HG02763 (cell line): ENCODE measurements at regions not wholly inside any gene's neighbourhood (a gene's known extent, or its start where the extent isn't known, plus 50 kb on each side); places are given as distances from the start of the nearest gene placed in this dataset.
A peak's percentile ranks its signal among the peaks of the same experiment; 100 is the strongest.
"Not testable (repeated sequence)": the region's sequence is repeated elsewhere in the genome, so short reads cannot be mapped to it uniquely, and the experiment has no call there.

Experiments
- ATAC-seq: cut with Tn5 transposase; IDR thresholded peaks from one replicate; pipeline ENCODE4 v1.9.1; 2021; ENCODE audit warnings: mild to moderate bottlenecking, moderate library complexity; ENCODE audit not compliant: unreplicated experiment

DNA sequence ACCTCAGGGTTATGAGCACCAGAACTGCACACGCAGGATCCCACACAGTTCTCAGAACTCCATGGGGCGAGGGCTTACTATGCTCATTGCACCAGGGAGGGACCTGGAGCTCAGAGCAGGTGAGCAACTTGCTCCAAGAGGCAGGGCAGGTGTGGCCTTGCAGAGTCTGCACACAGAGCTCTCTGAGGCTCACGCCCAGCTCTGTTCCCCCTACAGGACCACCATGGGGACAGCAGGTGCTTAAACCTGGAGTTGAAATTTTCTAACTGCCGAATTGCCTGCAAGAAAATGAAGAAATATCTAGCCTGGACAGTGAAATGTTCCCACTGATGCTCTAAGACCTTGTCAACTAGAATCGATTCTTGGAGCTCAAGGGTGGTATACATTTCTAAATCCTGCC, 49.9 kb upstream of the MSMB start:
- not testable (repeated sequence) for ATAC-seq

DNA sequence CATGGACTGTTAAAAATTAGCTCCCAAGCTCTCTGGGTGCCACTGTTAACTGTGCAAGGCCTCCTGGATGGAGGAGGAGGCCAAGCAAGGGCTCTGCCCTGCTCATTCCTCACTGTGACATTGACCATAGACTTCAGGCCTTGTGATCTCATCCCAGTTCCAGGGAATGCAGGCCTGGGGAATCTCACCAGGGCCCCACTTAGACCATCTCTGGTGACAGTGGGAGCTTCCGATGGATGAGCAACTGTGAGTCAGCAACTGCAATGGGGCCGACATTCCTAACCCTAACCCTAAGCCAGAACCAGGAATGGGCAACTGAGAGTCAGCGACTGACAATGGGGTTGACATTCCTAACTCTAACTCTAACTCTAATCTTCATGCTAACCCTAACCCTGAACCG, 50.4 kb upstream of the MSMB start:
- no peak for ATAC-seq

DNA sequence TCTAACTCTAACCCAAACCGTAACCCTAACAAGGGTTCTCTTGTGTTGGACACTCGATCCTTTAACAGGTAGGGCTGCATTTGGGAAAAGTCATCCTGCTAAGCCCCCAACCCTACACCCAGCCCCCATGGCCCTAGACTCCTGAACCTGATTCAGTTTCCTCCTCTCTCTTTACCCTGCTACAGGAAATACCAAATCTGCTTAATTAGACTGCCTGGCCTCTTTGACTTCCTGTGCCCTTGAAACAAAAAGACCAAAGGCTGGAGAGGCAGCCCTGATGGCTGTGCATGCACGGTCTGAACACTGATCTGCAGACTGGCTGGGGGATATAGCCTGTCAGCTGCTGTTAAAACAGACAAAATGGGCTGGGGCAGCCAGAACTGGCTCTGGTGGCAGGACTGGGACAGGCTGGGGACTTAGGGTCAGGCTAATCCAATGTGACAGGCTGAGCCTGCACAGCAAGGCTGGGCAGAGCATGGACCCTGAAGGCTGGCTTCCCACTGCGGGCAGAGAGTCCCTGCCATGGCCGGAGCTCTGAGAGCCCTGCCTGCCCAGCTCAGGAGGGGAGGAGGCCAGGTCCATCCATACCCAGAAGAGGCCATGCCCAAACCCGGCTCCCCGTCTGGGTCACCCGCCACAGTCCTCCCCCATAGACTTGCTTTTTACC, 51.0 kb upstream of the MSMB start:
- no peak for ATAC-seq

DNA sequence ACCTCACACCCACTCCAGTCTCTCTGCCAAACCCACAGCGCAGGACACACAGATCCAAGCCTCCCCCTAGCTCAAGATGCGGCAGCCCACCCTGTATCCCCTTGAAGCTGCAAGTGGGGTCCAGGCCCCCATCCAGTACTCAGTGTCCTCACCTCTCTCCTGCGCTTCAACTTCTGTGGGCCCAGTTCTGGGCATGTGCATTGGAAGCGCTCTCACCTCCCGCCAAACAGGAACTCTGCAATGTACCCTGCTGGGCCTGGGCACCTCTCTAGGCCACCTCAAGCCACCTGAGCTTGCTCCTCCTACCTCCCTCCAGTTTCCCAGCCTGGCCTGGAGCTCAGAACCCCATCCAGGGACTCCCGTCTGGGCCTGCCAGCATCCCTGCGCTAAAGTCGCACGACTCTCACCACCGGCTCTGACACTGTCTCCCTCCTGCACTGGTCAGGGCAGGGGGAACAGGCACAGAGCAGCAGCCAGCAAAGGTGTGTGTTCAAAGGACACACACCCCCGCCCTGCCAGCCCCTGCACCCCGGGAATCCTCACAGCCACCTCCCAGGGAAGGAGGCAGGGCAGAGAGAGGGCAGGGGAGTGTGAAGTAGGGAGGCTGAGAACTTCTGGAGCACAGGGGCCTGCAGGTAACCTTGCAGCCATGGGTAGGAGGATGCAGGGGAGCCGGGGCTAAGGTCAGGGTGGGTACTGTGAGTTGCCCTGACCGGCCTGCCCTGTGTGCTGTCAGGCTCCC, 51.7 kb upstream of the MSMB start:
- ATAC-seq, result no peak

DNA sequence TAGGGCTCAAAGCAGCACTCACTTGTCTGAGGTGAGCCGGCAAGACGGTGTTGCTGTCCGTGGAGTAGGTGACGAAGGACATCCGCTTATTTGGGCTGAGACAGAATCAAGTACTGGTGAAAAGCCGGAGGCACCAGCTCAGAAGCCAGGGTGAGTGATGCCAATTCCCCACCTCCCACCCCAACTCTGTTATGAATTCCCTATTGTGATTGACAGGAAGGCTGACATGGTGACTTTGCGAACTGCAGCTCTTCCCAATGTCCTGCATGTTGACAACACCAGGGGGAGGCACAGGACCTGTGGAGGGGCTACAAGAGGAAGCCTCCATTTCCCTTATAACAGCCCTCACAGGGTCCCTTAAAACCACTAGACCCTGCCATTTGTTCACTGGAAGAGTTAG, 52.3 kb upstream of the MSMB start:
- ATAC-seq, result no peak

DNA sequence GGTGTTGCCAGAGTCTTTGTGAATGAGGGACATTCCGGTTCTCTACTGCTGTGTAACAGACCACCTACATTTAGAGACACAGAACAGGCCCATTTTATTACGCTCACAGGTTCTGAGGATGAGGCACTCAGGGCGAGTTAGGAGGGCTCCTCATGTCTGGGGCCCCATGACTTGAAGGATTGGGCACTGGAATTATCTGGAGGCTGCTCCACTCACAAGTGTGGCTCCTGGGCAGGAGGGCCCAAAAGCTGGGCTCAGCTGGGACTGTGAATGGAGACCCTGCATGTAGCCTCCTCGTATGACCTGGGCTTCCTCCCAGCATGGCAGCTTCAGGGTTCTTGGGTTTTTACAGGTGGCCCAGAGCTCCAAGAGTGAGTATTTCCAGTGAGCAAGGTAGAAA, 52.9 kb upstream of the MSMB start:
- not testable (repeated sequence) for ATAC-seq

DNA sequence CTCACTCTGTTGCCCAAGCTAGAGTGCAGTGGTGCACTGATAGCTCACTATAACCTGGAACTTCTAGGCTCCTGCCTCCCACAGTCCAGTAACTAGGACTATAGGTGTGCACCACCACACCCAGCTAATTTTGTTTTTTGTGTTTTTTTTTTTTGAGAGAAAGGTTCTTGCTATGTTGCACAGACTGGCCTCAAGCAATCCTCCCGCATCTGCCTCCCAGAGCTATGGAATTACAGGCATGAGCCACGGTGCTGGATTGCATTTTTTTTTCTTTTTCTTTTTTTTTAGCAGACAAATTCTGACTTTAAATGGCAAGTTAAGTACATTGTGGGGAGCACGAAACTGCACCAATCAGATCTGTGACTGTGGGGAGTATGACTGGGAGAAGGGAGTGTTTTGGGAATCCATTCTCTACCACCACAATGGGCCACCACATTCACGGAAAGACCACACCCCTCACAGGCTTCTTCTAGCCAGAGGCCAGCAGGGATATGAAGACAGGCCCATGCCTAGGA, 58.1 kb upstream of the MSMB start:
- ATAC-seq, result no peak

DNA sequence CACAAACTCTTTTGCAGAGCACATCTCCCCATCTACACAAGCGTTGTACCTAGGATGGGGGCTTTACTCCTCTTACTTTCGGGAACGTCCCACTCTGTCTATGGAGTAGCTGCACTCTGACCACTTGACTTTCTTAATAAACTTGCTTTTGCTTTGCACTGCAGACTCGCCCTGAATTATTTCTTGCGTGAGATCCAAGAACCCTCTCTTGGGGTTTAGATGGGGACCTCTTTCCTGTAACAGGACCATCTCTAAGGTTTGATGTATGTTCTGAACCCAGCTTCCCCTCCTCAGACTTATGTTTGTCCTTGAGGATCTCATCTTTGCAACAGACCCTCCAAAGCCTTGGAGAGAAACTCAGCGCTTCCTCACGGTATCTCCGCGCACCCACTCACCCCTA, 59.3 kb upstream of the MSMB start:
- ATAC-seq, result not testable (repeated sequence)

DNA sequence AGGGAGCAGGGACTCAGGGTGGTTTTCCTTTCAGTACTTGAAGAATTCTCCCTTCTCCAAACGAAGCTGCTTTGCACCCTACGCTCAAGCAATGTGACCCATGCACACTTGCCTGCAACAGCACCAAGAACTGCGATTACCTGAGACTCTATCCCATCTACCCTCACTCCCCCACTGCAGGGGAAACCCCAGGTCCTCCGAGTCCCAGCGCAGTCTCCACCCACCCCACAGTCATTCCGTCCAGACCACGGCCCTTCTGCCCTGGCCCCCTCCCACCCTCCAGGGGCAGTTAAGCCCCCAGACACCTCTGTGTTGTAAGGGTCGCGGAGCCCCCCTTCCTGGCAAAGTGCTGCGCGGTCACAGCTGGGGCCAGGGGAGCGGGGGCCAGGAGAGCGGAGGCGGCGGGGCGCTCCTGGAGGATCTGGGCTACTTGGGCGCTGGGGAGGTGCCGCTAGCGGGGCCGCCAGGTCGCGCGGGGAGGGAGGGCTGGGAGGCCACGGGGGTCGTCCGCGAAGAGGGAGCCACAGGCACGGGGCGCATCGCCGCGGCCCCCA, 59.9 kb upstream of the MSMB start:
- ATAC-seq, result peak; percentile 18

DNA sequence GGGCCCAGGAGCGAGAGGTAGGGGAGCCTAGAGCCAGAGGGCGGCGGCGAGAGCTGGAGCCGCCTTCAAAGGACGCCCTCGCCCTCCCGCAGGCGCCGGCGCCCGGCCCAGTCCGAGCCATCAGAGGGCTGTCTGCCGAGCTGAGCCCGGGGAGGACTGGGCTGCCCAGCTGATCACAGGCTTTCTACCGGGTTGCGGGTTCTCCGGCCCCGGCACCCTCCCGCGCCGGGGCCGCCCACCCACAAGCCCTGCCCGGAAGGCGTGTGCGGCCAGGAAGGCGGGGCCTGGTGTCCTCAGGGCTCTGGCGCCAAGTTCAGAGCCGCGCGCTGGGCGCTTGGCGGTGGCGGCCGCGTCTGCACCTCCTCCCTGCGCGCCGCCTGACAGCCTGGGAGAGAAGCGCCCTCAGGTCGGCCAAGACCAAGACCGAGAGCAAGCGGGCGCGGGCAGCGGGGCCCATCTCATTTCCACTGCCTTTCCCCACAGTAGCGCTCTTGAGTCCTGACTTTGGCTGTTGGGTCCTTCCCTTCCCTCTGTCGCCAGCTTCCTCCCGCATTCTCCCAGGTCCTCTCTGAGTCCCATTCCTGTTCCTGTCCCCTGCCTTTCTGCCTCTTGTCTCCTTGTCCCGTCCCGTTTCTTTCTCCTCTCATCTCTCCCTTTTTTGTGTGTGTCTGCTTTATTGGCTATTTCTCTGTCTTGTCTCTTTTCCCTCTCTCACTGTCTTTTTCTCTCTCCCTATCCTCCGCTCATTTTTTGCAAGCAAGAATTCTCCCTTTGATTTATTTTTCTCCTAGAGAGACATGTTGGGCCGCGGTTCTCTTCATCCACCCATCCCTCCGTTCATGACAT, 60.6 kb upstream of the MSMB start:
- ATAC-seq, result peak; percentile 91

DNA sequence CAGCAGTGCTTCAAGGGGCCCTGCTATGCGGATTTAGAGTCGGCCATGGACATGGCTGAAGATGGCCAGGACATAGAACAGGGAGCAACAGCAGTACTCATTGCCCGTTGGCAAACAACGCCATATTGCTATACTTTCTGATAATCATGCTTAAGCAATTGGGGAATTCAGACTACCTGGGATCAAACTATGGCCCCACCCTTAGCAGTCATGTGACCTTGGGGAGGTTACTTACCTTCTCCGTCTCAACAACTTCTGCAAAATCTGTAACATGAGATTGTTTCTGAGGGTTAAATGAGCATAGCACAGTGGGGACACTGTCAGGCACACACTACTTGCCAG, 62.1 kb upstream of the MSMB start:
- ATAC-seq, result not testable (repeated sequence)

DNA sequence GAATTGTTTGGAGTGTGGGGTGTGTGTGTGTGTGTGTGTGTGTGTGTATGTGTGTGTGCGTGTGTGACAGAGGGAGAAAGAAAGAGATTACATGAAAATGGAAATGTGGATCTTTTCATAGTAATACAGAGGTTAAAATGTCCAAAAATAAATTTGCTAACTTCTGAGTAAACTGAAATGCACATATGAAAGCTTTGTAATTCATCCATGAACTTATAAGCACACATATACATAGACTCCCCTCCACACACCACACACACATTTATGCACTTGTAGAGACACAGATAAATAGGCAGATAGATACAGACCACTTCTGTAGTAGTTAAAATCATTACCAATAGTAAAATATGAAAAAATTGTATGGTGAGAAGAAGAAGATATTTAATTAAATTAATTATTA, 108.2 kb upstream of the MSMB start:
- ATAC-seq, result not testable (repeated sequence)

DNA sequence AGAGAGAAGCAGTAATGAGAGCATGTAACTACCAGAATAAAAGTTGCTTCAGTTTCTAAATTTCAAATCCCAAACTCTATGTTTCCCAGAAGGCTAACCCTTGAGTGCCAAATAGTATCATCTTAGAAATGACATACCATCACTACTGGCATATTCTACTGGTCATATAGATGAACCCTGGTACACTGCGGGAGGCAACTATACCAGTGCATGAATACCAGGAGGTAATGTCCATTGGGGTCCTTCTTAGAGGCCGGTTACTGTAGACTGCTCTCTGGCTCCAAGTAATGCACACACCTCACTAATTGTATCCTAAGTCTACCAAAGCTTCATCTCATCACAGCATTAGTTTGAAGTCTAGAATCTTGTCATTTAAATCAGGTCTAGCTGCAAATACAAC, 108.6 kb upstream of the MSMB start:
- not testable (repeated sequence) for ATAC-seq

DNA sequence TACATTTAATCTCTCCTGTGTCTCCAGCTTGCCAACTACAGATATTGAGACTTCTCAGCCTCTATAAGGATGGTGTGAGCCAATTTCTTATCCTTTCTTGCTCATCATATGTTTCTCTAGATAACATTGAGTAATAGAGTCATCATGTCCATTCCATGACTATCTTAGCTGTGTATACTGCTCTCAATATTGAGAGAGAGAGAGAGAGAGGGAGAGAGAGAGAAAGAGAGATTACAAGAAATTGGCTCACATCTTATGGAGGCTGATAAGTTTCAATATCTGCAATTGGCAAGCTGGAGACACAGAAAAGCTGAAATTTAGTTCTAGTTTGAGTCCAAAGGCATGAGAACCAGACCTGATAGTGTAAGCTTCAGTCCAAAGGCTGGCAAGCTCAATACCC, 110.8 kb upstream of the MSMB start:
- not testable (repeated sequence) for ATAC-seq

DNA sequence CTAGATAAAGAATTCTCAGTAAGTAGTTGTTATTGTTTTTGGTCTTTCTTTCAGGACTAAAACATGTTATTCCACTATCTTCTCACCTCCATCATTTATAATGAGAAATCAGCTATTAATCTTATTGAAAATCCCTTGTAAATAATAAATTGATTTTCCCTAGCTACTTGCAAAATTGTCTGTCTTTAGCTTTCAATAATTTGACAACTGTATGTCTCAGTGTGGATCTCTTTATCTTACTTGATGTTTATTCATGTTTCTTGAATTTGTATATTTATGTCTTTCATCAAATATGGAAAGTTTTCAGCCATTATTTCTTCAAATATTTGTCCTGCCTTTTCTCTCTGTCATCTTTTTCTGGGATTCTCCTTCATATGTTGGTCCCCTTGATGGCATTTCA, 117.1 kb upstream of the ANTXRL start:
- ATAC-seq, result no peak

DNA sequence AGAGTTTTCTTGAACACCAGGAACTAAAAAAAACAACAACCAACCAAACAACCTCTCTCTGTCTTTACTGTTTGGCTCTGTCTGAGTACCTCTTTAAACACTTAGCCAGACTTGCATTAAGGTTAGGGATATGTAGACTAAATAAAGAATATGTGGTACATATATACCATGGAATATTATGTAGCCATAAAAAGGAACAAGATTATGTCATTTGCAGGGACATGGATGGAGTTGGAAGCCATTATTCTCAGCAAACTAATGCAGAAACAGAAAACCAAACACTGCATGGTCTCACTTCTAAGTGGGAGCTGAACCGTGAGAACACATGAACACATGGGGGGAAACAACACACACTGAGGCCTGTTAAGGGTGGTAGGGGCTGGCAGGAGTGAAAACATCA, 116.0 kb upstream of the ANTXRL start:
- ATAC-seq, result no peak

DNA sequence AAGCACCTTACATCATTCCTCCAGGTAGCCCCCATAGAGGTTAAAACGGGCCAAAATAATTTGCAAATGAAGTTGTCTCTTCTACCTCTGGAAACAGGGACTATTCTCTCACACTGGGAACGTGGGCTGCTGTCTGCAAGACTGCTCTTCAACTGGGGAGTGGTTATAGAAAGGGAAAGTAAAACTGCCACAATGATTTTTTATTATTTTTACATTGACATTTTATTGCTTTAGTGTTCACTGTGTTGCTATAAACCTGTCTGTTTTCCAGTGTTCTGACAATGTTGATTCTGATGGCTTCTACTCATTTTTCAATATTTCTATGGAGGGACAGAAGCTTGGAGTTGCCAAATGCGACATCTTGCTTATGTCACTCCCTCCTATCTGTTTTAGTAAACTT, 115.1 kb upstream of the ANTXRL start:
- ATAC-seq, result no peak

DNA sequence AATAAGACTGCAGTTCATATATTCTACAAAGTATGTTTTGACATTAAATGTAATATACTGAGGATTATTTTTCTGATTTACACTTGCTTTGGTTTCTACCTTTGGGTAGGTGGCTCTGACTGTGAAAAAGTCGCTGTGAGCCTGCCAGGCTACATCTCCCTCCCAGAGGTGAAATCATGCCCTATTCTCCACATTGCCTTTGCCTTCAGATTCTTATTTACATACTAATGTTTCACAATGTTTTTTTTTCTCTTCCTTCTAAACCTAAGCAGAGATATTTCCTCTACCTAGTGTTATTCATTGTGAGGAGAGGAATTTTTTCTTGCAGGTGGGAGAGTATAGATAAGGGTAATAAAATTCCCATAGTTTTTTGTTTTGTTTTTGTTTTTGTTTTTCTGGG, 111.5 kb upstream of the ANTXRL start:
- ATAC-seq, result no peak

DNA sequence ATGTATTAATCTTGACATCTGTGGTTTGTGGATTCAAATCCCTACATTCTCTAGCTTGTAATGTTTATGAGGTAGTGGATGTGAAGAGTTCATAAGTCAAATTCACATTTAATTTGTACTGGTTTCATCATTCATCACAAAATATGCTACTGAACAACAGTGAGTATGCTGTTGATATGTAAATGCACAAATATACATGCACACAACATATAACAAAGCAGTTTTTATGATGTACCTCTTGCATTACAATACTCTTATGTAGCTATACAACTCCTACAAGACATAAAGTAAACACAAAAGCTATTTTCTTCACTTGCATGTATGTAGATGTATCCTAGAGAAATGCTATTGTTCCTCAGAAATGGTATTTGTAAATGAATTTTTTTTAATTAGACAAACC, 111.0 kb upstream of the ANTXRL start:
- no peak for ATAC-seq

DNA sequence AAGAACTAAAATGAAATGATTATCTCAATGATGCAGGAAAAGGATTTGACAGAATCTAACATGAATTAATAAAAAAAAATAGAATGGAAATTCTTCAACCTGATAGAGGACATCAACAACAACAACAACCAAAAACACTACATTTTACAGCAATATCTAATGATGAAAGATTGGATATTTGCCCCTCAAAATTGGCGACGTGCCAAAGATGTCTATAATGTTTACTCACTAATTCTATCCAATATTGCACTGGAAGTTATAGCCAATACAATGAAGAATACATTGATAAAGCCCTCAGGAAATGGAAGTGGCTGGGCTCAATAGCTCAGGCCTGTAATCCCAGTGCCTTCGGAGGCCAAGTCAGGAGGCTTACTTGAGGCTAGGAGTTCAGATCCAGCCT, 99.4 kb upstream of the ANTXRL start:
- ATAC-seq, result not testable (repeated sequence)

DNA sequence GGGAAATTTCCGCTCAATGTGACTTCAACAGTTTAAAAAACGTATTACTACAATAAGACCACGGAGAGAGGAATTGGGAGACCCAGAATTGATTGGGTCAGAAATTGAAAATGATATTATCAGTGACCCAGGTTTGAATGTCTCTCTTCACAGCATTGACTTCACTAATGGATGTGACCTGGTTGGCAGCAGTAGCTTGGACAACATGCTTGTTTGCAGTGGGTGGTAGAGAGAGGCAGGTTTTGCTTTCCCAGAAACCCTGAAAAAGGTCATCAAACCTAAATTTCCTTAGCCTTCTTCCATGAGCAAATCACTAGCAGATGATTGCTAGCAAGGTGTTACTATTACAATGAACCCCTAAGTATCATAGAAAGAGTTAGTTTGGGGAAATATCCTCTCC, 89.7 kb upstream of the ANTXRL start:
- ATAC-seq, result no peak
